Ovary (tissue), 3 donors: ENCODE measurements at regions not wholly inside any gene's neighbourhood (a gene's known extent, or its start where the extent isn't known, plus 50 kb on each side); places are given as distances from the start of the nearest gene placed in this dataset.

Experiments
- CTCF ChIP-seq, 3 donors: fragments of 450-650 bp in 2 of 3; fragments of 200-600 bp in 1 of 3; IDR thresholded peaks; one replicate each; pipeline versions ENCODE4 v1.5.1 to v1.8.0; 2016 to 2022; ENCODE audit warnings: antibody characterized with exemption in 3 of 3, mild to moderate bottlenecking in 1 of 3
- EP300 ChIP-seq: sonication (generic); formaldehyde crosslinking; IDR thresholded peaks from one replicate; pipeline ENCODE4 v1.6.1; 2017; ENCODE audit warnings: antibody characterized with exemption
- POLR2A ChIP-seq: fragments of 450-650 bp; IDR thresholded peaks from one replicate; pipeline ENCODE4 v1.6.1; 2017; ENCODE audit warnings: antibody characterized with exemption, mild to moderate bottlenecking, moderate library complexity
- donor health status: DM: no; HTN: no; CAD: no.

- TF ChIP-seq POLR2A (no peak), CTCF (IDR thresholded peaks at IDR 0.05) (no peak), EP300 (no peak)
These were observed 115.4 kb upstream of the NTRK2 start for GRCh38 chr9:84554069-84554664.
